ENCODE measurements at regions not wholly inside any gene's neighbourhood (a gene's known extent, or its start where the extent isn't known, plus 50 kb on each side); places are given as distances from the start of the nearest gene placed in this dataset.
A peak's percentile ranks its signal among the peaks of the same experiment; 100 is the strongest.

GRCh38 chr5:97547999-97548738 lies 365.1 kb upstream of the RIOK2 start:
- no peak for TF ChIP-seq CTCF (IDR thresholded peaks at IDR 0.05; ENCODE audit: insufficient read depth, low read length, poor library complexity, severe bottlenecking)
- Histone ChIP-seq H3K4me3 (replicated peaks; ENCODE audit: low read depth, low read length) (no peak overlapping the region), H3K36me3 (ENCODE audit: control insufficient read depth, insufficient read depth, low read length) (no peaks in the 10 kb centered on the region), H3K27me3 (replicated peaks; ENCODE audit: control insufficient read depth, insufficient read depth, low read length) (no peaks in the 10 kb centered on the region)
- peak; percentile 48 for DNase-seq (ENCODE audit: extremely low read depth, insufficient read length)

GRCh38 chr5:97548739-97549080 lies 365.7 kb upstream of the RIOK2 start:
- DNase-seq (ENCODE audit: extremely low read depth, insufficient read length) = no peak
- Histone ChIP-seq H3K36me3 (ENCODE audit: control insufficient read depth, insufficient read depth, low read length) (no peaks in the 10 kb centered on the region), H3K4me3 (replicated peaks; ENCODE audit: low read depth, low read length) (no peak overlapping the region), H3K27me3 (replicated peaks; ENCODE audit: control insufficient read depth, insufficient read depth, low read length) (no peaks in the 10 kb centered on the region)
- TF ChIP-seq CTCF (IDR thresholded peaks at IDR 0.05; ENCODE audit: insufficient read depth, low read length, poor library complexity, severe bottlenecking) = no peak

- TF ChIP-seq CTCF (IDR thresholded peaks at IDR 0.05; ENCODE audit: insufficient read depth, low read length, poor library complexity, severe bottlenecking) = no peak
- Histone ChIP-seq H3K36me3 (ENCODE audit: control insufficient read depth, insufficient read depth, low read length) (no peaks in the 10 kb centered on the region), H3K27me3 (replicated peaks; ENCODE audit: control insufficient read depth, insufficient read depth, low read length) (no peaks in the 10 kb centered on the region), H3K4me3 (replicated peaks; ENCODE audit: low read depth, low read length) (no peak overlapping the region)
- no peak for DNase-seq (ENCODE audit: extremely low read depth, insufficient read length)
Observed at GRCh38 chr5:97549496-97549895, 366.4 kb upstream of the RIOK2 start.

GRCh38 chr5:97550164-97550563 lies 367.1 kb upstream of the RIOK2 start:
- H3K4me3 ChIP-seq (replicated peaks; ENCODE audit: low read depth, low read length) = no peak overlapping the region
- H3K36me3 ChIP-seq (ENCODE audit: control insufficient read depth, insufficient read depth, low read length) = no peaks in the 10 kb centered on the region
- no peaks in the 10 kb centered on the region for H3K27me3 ChIP-seq (replicated peaks; ENCODE audit: control insufficient read depth, insufficient read depth, low read length)
- TF ChIP-seq CTCF (IDR thresholded peaks at IDR 0.05; ENCODE audit: insufficient read depth, low read length, poor library complexity, severe bottlenecking) = no peak
- DNase-seq (ENCODE audit: extremely low read depth, insufficient read length) = no peak

- no peak for DNase-seq (ENCODE audit: extremely low read depth, insufficient read length)
- H3K4me3 ChIP-seq (replicated peaks; ENCODE audit: low read depth, low read length) = no peak overlapping the region
- H3K36me3 ChIP-seq (ENCODE audit: control insufficient read depth, insufficient read depth, low read length) = no peaks in the 10 kb centered on the region
- TF ChIP-seq CTCF (IDR thresholded peaks at IDR 0.05; ENCODE audit: insufficient read depth, low read length, poor library complexity, severe bottlenecking) = no peak
- H3K27me3 ChIP-seq (replicated peaks; ENCODE audit: control insufficient read depth, insufficient read depth, low read length) = no peaks in the 10 kb centered on the region
Observed at GRCh38 chr5:97550818-97551217, 367.8 kb upstream of the RIOK2 start.
